HepG2 (cell line): ENCODE measurements at regions not wholly inside any gene's neighbourhood (a gene's known extent, or its start where the extent isn't known, plus 50 kb on each side); places are given as distances from the start of the nearest gene placed in this dataset.

ENCODE experiments used
- ATAC-seq: fragments of 200-7000 bp; cut with Tn5 transposase; 3 replicates; pipeline ENCODE4 v1.9.1; 2020; ENCODE audit warnings: mild to moderate bottlenecking, moderate library complexity
- BruUV-seq: library from RNA; stranded (reverse); fragments of 400-500 nt; replicated peaks from 2 replicates; lab custom pipeline; 2021; lab: Mats Ljungman, UMichigan
- CTCF ChIA-PET: fragments of 300-600 bp; formaldehyde crosslinking; extraction: SDS; loops from one replicate; lab custom pipeline; 2021; ENCODE audit warnings: low total read pairs, inconsistent platforms, low intra/inter-chr PET ratio; lab: Yijun Ruan, JAX
- POLR2A ChIA-PET: fragments of 350-600 bp; sonication (Branson Sonifier 250); formaldehyde crosslinking; loops from one replicate; lab custom pipeline; 2020; ENCODE audit warnings: antibody characterized with exemption, inconsistent platforms; lab: Yijun Ruan, JAX
- DNase-seq: peaks from one replicate; pipeline ENCODE4 v3.0.0-alpha.2; 2015; ENCODE audit warnings: low spot score
- FAIRE-seq: peaks from 3 replicates; lab custom pipeline; 2011; peaks lifted over from hg19 to GRCh38; lab: Jason Lieb, UNC
- H2AFZ ChIP-seq: one replicate; pipeline ENCODE4 v1.6.1; 2011; ENCODE audit warnings: low read length, inconsistent platforms
- H3K27ac ChIP-seq: fragments of 300-600 bp; 3 replicates; pipeline ENCODE4 v1.8.0; 2011; ENCODE audit warnings: mixed run types, mild to moderate bottlenecking, mixed read lengths, low read length, inconsistent platforms; ENCODE audit not compliant: insufficient read depth; ENCODE audit errors: extremely low read length
- H3K27me3 ChIP-seq, 2 experiments: fragments of 200-600 bp in 1 of 2; 2 replicates in 1 of 2; 3 replicates in 1 of 2; pipeline versions ENCODE4 v1.6.0 to v1.8.0; 2011; ENCODE audit warnings: low read length in 2 of 2, mild to moderate bottlenecking in 2 of 2, moderate library complexity in 2 of 2, inconsistent platforms in 1 of 2; ENCODE audit not compliant: insufficient read depth in 2 of 2, control insufficient read depth in 1 of 2
- H3K36me3 ChIP-seq, 2 experiments: fragments of 200-600 bp in 1 of 2; replicated peaks in 1 of 2; 2 replicates in 1 of 2; 3 replicates in 1 of 2; pipeline versions ENCODE4 v1.5.1 to v1.8.0; 2011; ENCODE audit warnings: low read length in 2 of 2, inconsistent platforms in 1 of 2; ENCODE audit not compliant: insufficient read depth in 2 of 2, control insufficient read depth in 1 of 2
- H3K4me1 ChIP-seq: 2 replicates; pipeline ENCODE4 v1.5.1; 2012; ENCODE audit warnings: low read length, inconsistent platforms; ENCODE audit not compliant: insufficient read depth
- H3K4me2 ChIP-seq: 2 replicates; pipeline ENCODE4 v1.6.0; 2011; ENCODE audit warnings: low read depth, low read length, inconsistent platforms
- H3K4me3 ChIP-seq, 3 experiments: fragments of 200-600 bp in 1 of 3; sonication (generic), shearing (Covaris generic) in 1 of 3; replicated peaks in 1 of 3; 2 replicates each; pipeline ENCODE4 v1.5.1; 2011 to 2016; ENCODE audit warnings: low read length in 3 of 3, inconsistent platforms in 2 of 3, low read depth in 2 of 3, mild to moderate bottlenecking in 2 of 3, control low read depth in 1 of 3, mixed read lengths in 1 of 3; ENCODE audit not compliant: insufficient read depth in 1 of 3
- H3K79me2 ChIP-seq: one replicate; pipeline ENCODE4 v1.6.1; 2011; ENCODE audit warnings: low read length, inconsistent platforms; ENCODE audit not compliant: insufficient read depth
- H3K9ac ChIP-seq: 2 replicates; pipeline ENCODE4 v1.6.0; 2011; ENCODE audit warnings: mild to moderate bottlenecking, low read depth, low read length, inconsistent platforms; ENCODE audit not compliant: insufficient read depth
- H3K9me3 ChIP-seq: 2 replicates; pipeline ENCODE4 v1.5.1; 2012; ENCODE audit warnings: mild to moderate bottlenecking, low read length
- H4K20me1 ChIP-seq: 2 replicates; pipeline ENCODE4 v1.6.0; 2011; ENCODE audit warnings: inconsistent platforms, mild to moderate bottlenecking, low read length, moderate library complexity; ENCODE audit not compliant: insufficient read depth
- ADNP ChIP-seq: sonication (generic); formaldehyde crosslinking; IDR thresholded peaks from 2 replicates; pipeline ENCODE4 v1.4.0; 2020; ENCODE audit warnings: missing genetic modification reagents
- AGO2 ChIP-seq: fragments of 200-400 bp; formaldehyde crosslinking; optimal IDR thresholded peaks from 2 replicates; pipeline ENCODE3; 2017; ENCODE audit warnings: mild to moderate bottlenecking, low read depth, low read length, moderate library complexity
- AKNA ChIP-seq: sonication (generic); formaldehyde crosslinking; IDR thresholded peaks from 2 replicates; pipeline ENCODE4 v1.4.0; 2020; ENCODE audit warnings: missing genetic modification reagents, borderline replicate concordance
- E2F1 ChIP-seq: sonication (generic); formaldehyde crosslinking; IDR thresholded peaks from 2 replicates; pipeline ENCODE4 v1.5.0; 2020; ENCODE audit warnings: missing genetic modification reagents
- GLMP ChIP-seq: sonication (generic); formaldehyde crosslinking; IDR thresholded peaks from 2 replicates; pipeline ENCODE4 v1.9.0; 2021; ENCODE audit warnings: missing genetic modification reagents, mild to moderate bottlenecking, borderline replicate concordance
- ONECUT2 ChIP-seq: sonication (generic); formaldehyde crosslinking; IDR thresholded peaks from 2 replicates; pipeline ENCODE4 v1.4.0; 2020; ENCODE audit warnings: missing genetic modification reagents
- THAP8 ChIP-seq: sonication (generic); formaldehyde crosslinking; IDR thresholded peaks from 2 replicates; pipeline ENCODE4 v1.5.1; 2020; ENCODE audit warnings: missing genetic modification reagents, mild to moderate bottlenecking, borderline replicate concordance
- ZBTB34 ChIP-seq: sonication (generic); formaldehyde crosslinking; IDR thresholded peaks from 2 replicates; pipeline ENCODE4 v1.8.0; 2022; ENCODE audit warnings: mild to moderate bottlenecking, missing genetic modification reagents
- ZBTB8A ChIP-seq: sonication (generic); formaldehyde crosslinking; IDR thresholded peaks from 2 replicates; pipeline ENCODE4 v1.4.0; 2020; ENCODE audit warnings: mild to moderate bottlenecking, low read depth, missing genetic modification reagents, borderline replicate concordance
- ZFP37 ChIP-seq: sonication (generic); formaldehyde crosslinking; IDR thresholded peaks from 2 replicates; pipeline ENCODE4 v1.4.0; 2020; ENCODE audit warnings: missing genetic modification reagents, borderline replicate concordance
- ZNF230 ChIP-seq: sonication (generic); formaldehyde crosslinking; IDR thresholded peaks from 2 replicates; pipeline ENCODE4 v1.4.0; 2020; ENCODE audit warnings: mild to moderate bottlenecking, missing genetic modification reagents
- ZNF800 ChIP-seq: sonication (generic); formaldehyde crosslinking; IDR thresholded peaks from 2 replicates; pipeline ENCODE4 v1.4.0; 2020; ENCODE audit warnings: missing genetic modification reagents
- WGBS: methylation state at CpG from one replicate; pipeline ENCODE4 v1.1.6; 2017; ENCODE audit warnings: low lambda C conversion rate; 5-methylcytosine and 5-hydroxymethylcytosine counted together
- in situ Hi-C: cut with HindIII; loops from 2 replicates; pipeline ENCODE4 v1.10.0; 2017; ENCODE audit warnings: low pct_unique_long_range_greater_than_20kb; ENCODE audit not compliant: extremely low pct_ligation_motif_present
- intact Hi-C: fragments of 100-400 bp; cut with micrococcal nuclease; formaldehyde crosslinking; loops from one replicate; pipeline ENCODE4 v1.10.0; 2022; ENCODE audit not compliant: unreplicated experiment

- TF ChIP-seq ZBTB34 (CRISPR knock-in tag) = no peak
- no peak for TF ChIP-seq GLMP (CRISPR knock-in tag)
- TF ChIP-seq ZBTB8A (CRISPR knock-in tag) = no peak
Observed at GRCh38 chr2:180247658-180248057, 240.6 kb upstream of the CWC22 start (continued).

- ATAC-seq (no peak), DNase-seq (no peak), FAIRE-seq (no peak)
- intact Hi-C loops = no loop called here
- in situ Hi-C loops = no loop called here
- 0% methylated on average over 2 of the region's 2 CpGs for WGBS
- Histone ChIP-seq H3K27me3 (no peaks in the 10 kb centered on the region; a peak in 1 of 5 replicates), H3K4me2 (no peak overlapping the region), H3K9ac (no peak overlapping the region), H3K9me3 (no peaks in the 10 kb centered on the region), H3K79me2 (no peaks in the 10 kb centered on the region), H3K4me1 (no peaks in the 10 kb centered on the region), H3K36me3 (no peaks in the 10 kb centered on the region), H2AFZ (no peak overlapping the region), H3K27ac (no peak overlapping the region), H3K4me3 (no peak overlapping the region), H4K20me1 (no peaks in the 10 kb centered on the region)
- ChIA-PET CTCF (no interaction called here), POLR2A (no interaction called here)
- BruUV-seq = no TSS peak
- no peak for TF ChIP-seq E2F1 (CRISPR knock-in tag)
- TF ChIP-seq ZNF230 = no peak
- TF ChIP-seq ZFP37 = no peak
- no peak for TF ChIP-seq AGO2
- no peak for TF ChIP-seq AKNA
- no peak for TF ChIP-seq ONECUT2 (CRISPR knock-in tag)
- TF ChIP-seq THAP8 (CRISPR knock-in tag) = no peak
- no peak for TF ChIP-seq ZNF800 (CRISPR knock-in tag)
- TF ChIP-seq ADNP = no peak
Observed at GRCh38 chr2:180246268-180246667, 239.2 kb upstream of the CWC22 start.
